ENCODE measurements at regions not wholly inside any gene's neighbourhood (a gene's known extent, or its start where the extent isn't known, plus 50 kb on each side); places are given as distances from the start of the nearest gene placed in this dataset.

- Histone ChIP-seq H3K36me3 (no peaks in the 10 kb centered on the region), H3K4me3 (no peak overlapping the region), H3K9me3 (no peaks in the 10 kb centered on the region), H3K27ac (no peak overlapping the region), H3K27me3 (replicated peaks; ENCODE audit: insufficient read depth) (no peaks in the 10 kb centered on the region), H3K4me1 (replicated peaks) (no peaks in the 10 kb centered on the region)
- no peak for DNase-seq (ENCODE audit: low spot score)
- TF ChIP-seq CTCF (IDR thresholded peaks at IDR 0.05) (no peak), POLR2AphosphoS5 (IDR thresholded peaks at IDR 0.05) (no peak), POLR2A (IDR thresholded peaks at IDR 0.05) (no peak)
- intact Hi-C loops (cut with DNase I), result no loop called here
- 100% methylated on average over 1 of the region's 1 CpG for WGBS
These were observed 59.4 kb upstream of the COL13A1 start for GRCh38 chr10:69742356-69742695.

- H3K36me3 ChIP-seq, result no peaks in the 10 kb centered on the region
- H3K4me1 ChIP-seq (replicated peaks), result no peaks in the 10 kb centered on the region
- no peak overlapping the region for H3K4me3 ChIP-seq
- H3K27me3 ChIP-seq (replicated peaks; ENCODE audit: insufficient read depth), result no peaks in the 10 kb centered on the region
- no peaks in the 10 kb centered on the region for H3K9me3 ChIP-seq
- intact Hi-C loops (cut with DNase I), result no loop called here
- 62% methylated on average over 6 of the region's 6 CpGs for WGBS
- no peak for DNase-seq (ENCODE audit: low spot score)
- TF ChIP-seq CTCF (IDR thresholded peaks at IDR 0.05) (peak in 2 of 4 experiments; percentile 23 to 24), POLR2A (IDR thresholded peaks at IDR 0.05) (no peak)
- H3K27ac ChIP-seq, result no peak overlapping the region
These were observed 58.6 kb upstream of the COL13A1 start for GRCh38 chr10:69742928-69743602.

GRCh38 chr10:69744971-69745370, 56.7 kb upstream of the COL13A1 start:
- intact Hi-C loops (cut with DNase I), result no loop called here
- Histone ChIP-seq H3K27ac (no peak overlapping the region), H3K36me3 (no peaks in the 10 kb centered on the region), H3K9me3 (no peaks in the 10 kb centered on the region), H3K4me1 (replicated peaks) (no peaks in the 10 kb centered on the region), H3K4me3 (no peak overlapping the region), H3K27me3 (replicated peaks; ENCODE audit: insufficient read depth) (no peaks in the 10 kb centered on the region)
- TF ChIP-seq POLR2A (IDR thresholded peaks at IDR 0.05) (no peak), CTCF (IDR thresholded peaks at IDR 0.05) (no peak), POLR2AphosphoS5 (IDR thresholded peaks at IDR 0.05) (no peak)
- DNase-seq (ENCODE audit: low spot score), result no peak
- WGBS, result 61% methylated on average over 4 of the region's 4 CpGs

- DNase-seq (ENCODE audit: low spot score), result no peak
- H3K27me3 ChIP-seq (replicated peaks; ENCODE audit: insufficient read depth), result no peaks in the 10 kb centered on the region
- H3K4me3 ChIP-seq, result no peak overlapping the region
- no peaks in the 10 kb centered on the region for H3K4me1 ChIP-seq (replicated peaks)
- no peak overlapping the region for H3K27ac ChIP-seq
- intact Hi-C loops (cut with DNase I), result no loop called here
- no peaks in the 10 kb centered on the region for H3K9me3 ChIP-seq
- no peak for TF ChIP-seq POLR2AphosphoS5 (IDR thresholded peaks at IDR 0.05)
- TF ChIP-seq CTCF (IDR thresholded peaks at IDR 0.05), result no peak
- no peak for TF ChIP-seq POLR2A (IDR thresholded peaks at IDR 0.05)
- WGBS, result 96% methylated on average over 2 of the region's 2 CpGs
- H3K36me3 ChIP-seq, result no peaks in the 10 kb centered on the region
These were observed 56.0 kb upstream of the COL13A1 start for GRCh38 chr10:69745698-69746097.

- DNase-seq (ENCODE audit: low spot score), result no peak
- H3K27me3 ChIP-seq (replicated peaks; ENCODE audit: insufficient read depth), result no peaks in the 10 kb centered on the region
- WGBS, result 89% methylated on average over 5 of the region's 5 CpGs
- H3K27ac ChIP-seq, result no peak overlapping the region
- no peaks in the 10 kb centered on the region for H3K9me3 ChIP-seq
- no peaks in the 10 kb centered on the region for H3K4me1 ChIP-seq (replicated peaks)
- TF ChIP-seq POLR2A (IDR thresholded peaks at IDR 0.05), result no peak
- no peak for TF ChIP-seq POLR2AphosphoS5 (IDR thresholded peaks at IDR 0.05)
- intact Hi-C loops (cut with DNase I), result no loop called here
- no peaks in the 10 kb centered on the region for H3K36me3 ChIP-seq
- no peak overlapping the region for H3K4me3 ChIP-seq
These were observed 54.5 kb upstream of the COL13A1 start for GRCh38 chr10:69747179-69747578.

Data from prostate gland (tissue), 2 donors.